ENCODE measurements at regions not wholly inside any gene's neighbourhood (a gene's known extent, or its start where the extent isn't known, plus 50 kb on each side); places are given as distances from the start of the nearest gene placed in this dataset.
"Not testable (repeated sequence)": the region's sequence is repeated elsewhere in the genome, so short reads cannot be mapped to it uniquely, and the experiment has no call there.

DNA sequence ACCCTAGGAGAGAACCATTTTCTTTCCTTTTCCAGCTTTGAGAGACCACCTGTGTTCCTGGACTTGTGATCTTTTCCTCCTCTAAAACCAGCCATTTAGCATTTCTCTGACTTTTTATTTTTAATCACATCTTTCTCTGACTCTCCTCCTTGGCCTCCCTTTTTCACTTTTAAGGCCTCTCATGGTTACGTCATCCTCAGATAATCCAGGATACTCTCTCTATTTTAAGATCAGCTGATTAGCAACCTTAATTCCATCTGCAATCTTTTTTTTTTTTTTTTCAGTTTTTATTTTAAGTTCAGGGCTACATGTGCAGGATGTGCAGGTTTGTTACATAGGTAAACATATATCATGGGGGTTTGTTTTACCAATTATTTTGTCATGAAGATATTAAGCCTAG is 54.0 kb downstream of the RFPL4B start:
- DNase-seq, result no peak

DNA sequence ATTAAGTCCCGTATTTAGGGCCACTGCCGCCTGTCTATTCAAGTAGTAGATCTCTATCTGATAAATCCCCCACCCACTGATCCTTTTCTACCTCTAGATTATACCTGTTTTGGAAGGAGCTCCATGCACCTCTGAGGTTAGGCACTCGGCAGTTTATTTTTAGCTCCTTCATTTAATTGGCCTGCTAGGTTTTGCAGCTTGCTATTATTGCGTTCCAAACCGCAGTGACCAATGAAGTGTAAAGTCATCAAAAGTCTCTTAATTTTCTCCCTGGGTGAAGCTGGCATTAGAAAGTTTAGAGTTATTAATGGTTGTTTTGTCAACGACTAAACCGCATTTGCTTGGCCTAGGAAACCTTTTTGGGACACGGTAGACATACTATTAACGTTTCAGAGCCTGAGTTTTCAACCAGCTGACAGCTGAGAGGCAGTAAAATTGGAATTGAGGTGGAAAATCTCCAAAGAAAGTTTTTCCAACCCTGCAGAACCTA is 60.0 kb downstream of the RFPL4B start:
- no peak for DNase-seq

DNA sequence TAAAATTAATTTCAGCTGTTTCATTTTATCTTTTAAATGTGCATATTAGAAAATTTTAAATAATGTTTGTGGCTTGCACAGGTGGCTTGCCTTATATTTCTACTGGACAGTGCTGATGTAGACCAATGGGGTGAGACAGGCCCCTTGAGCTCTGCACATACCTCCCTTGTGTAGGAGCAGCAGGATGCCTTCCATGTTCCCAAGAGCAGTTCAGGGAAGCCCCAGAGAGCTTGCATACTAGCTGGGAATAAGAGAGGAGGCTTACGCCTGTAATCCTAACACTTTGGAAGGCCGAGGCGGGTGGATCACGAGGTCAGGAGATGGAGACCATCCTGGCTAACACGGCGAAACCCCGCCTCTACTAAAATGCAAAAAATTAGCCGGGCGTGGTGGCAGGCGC is 61.4 kb downstream of the RFPL4B start:
- no peak for DNase-seq

DNA sequence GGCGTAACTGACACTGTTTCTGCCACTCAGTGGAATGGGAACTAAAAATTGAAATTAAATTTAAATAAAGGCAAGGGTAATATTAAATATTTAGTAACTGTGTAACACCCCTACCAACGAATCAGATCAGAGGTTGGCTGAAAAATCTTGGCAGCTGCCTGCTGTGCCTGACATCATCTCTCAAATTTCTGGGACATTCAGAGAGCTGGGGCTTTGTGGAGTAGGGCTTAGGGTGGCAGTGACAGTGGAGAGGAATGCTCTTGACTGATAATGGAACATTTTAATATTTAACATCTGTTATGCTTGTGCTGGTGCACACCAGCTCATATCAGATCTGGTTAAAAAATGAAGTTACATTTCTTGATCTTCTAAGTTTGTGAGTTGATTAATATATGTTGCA is 62.2 kb downstream of the RFPL4B start:
- DNase-seq, result no peak

DNA sequence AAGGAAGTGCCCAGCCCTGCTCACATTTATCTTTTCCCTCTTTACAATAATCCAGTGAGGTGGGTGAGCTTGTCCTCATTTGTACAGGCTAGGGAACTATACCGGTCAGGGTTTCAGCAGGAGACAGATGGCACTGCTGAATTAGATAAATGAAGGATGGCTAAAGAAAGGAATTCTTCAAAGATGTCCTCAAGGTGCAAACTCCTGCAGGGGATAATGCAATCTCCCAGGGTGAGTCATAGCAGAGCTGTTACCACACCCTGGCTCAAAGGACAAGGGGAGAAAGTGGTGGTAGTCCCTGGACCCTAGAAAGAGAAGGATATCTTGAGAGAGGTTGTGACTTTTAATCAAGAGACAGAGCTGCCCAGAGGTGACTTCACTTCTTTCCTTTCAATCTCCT is 66.7 kb downstream of the RFPL4B start:
- DNase-seq, result no peak

DNA sequence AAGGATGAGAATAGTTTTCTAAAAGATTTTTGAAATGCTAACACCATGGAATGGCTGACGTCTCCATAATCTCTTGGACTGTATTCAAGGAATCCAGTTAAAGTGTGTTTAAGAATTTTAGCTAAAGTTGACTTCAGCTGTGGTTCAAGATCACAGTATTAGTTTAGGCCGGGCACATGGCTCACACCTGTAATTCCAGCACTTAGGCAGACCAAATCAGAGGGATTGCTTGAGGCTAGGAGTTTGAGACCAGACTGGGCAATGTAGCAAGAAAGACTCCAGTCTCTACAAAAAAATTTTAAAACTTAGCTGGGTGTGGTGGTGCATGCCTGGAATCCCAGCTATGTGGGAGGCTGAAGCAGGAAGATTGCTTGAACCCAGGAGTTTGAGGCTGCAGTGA is 68.2 kb downstream of the RFPL4B start:
- no peak for DNase-seq

DNA sequence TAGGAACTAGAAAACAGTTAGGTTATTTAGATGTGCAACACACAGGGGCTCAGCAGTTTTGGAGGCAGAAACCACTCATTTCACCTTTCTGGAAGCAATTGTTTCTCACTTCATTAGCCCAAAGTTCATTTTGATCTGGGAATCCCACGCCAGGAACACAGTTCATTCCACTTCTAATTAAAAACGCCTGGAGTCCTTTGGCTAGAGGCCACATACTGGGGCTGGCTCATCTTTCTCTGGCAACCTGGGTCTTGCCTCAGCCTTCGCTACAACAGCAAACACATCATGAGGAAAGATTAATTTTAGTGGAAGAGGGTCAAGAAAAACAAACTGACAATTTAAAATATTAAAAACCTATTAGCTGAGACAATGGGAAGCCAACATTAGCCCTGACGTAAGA is 69.7 kb downstream of the RFPL4B start:
- no peak for DNase-seq

DNA sequence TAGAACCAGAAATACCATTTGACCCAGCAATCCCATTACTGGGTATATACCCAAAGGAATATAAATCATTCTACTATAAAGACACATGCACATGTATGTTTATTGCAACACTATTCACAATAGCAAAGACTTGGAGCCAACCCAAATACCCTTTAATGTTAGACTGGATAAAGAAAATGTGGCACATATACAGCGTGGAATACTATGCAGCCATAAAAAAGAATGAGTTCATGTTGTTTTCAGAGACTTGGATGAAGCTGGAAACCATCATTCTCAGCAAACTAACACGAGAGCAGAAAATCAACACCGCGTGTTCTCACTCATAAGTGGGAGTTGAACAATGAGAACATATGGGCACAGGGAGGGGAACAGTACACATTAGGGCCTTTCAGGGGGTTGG is 79.9 kb downstream of the RFPL4B start:
- not testable (repeated sequence) for DNase-seq

DNA sequence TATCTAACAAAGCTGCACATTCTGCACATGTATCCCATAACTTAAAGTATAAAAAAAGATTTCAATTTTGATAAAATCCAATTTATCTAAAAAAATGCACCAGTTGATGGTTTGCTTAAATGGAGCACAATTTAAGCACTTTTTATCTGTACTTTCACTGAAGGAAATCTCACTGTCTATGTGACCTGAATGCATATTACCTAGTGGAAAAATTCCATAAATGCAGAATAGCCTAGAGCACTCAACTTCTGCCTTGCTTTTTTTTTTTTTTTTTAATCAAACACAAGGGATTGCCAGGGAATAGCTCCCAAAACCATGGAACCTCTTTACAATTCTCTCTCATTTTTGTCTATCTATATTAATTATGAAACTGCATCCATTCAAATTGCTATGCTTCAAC is 80.4 kb downstream of the RFPL4B start:
- no peak for DNase-seq

DNA sequence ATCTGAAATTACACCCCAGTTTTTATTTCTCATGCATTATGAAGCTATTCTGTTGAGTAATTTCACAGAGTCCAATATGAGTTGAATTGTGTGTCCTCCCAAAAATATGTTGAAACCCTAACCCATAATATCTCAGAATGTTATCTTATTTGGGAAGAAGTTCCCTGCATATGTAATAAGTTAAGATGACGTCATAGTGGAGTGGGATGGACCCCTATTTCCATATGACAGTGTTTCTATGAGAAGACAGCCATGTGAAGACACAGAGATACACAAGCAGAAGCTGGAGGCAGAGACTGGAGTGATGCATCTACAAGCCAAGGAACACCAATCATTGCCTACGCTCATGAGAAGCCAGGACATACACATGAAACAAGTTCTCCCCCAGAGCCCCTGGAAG is 81.3 kb downstream of the RFPL4B start:
- no peak for DNase-seq

DNA sequence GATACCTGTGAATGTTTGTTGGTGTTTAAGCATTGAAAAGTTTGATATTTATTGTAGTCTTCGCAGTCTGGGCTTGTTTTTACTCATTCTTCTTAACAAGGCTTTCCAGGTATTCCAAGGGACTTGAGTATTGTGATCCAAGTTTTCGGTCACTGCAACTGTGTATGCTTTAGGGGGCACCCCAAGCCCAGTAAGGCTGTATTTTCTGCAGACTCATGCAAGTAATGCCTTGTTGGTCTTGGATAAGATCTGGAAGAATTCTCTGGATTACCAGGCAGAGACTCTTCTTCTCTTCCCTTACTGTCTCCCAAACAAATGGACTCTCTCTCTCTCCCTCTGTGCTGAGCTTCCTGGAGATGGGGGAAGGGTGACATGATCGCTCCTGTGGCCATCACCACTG is 82.1 kb downstream of the RFPL4B start:
- DNase-seq, result no peak

DNA sequence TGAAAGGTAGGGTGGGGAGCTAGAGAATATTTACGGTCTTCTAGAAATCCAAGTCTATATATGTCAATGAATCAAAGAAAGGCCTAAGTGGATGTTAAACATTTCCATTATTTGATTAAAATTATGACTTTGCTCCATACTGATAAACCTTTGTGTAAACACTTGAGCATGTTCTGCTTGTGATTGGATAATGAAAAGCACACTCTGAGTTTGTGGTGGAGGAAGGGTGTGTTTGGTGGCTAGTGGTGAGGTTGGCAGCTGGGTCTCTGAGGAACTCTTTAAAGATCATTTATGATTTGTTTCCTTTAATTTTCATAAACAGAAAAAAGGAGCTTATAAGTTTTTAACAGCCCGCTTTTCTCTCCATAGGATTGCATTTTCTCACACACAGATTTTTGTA is 84.7 kb downstream of the RFPL4B start:
- DNase-seq, result no peak

DNA sequence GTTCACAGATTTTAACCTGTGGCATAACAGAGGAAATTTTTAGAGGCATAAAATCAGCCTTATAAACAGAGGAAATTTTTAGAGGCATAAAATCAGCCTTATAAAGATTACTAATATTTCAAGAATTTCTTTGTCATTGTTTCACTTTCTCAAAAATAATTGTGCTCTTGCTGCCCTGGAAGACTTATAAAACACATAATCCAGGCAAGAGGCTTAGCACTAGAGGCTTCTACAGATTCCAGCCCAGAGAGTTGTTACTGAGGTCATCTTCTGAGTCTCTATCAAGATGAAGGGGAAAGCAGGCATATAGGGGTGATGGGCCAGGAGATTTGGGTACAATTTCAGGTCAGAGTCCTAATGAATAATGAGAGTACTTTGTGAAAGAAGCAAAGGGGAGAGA is 85.7 kb downstream of the RFPL4B start:
- no peak for DNase-seq

DNA sequence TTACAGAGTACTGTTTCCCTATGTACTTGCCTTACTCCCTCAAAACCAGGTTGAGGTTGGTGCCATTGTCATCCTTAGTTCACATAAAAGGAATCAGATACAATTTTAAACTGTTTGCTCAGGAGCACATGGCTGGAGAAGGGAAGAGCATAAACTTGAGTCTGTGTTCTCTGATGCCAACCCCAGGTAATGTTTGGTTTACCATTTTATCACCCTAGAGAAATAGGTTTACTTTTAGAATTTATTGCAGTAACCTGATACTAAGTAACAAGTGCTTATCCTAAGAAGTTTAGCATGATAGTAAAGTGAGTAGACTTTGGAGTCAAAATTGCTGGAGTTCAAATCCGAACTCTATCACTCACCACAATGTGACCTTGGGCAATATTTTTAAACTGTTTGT is 86.3 kb downstream of the RFPL4B start:
- no peak for DNase-seq

DNA sequence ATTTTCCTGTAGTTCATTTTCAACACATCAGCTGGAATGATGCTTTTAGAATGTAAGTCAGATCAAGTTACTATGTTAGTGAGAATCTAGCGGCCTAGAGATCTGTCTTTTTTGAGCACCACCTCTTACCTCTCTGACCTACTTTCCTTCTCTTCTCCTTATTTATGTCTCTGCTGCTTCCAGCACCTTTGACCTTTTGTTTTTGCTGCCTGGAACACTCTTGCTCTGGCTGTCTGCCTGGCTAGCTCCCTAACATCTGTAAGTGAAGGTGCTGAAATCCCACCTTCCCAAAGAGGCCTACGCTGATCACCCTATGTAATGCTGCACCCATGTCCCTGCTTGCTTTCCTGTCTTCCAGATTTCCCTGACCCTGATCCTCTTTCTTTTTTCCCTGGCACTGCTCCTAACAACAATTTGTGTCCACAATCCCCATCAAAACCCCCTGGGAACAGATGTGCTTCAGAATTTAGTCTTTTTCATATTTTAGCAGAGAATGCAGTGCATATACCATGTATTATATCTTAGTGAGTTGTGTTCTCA is 87.8 kb downstream of the RFPL4B start:
- no peak for DNase-seq

DNA sequence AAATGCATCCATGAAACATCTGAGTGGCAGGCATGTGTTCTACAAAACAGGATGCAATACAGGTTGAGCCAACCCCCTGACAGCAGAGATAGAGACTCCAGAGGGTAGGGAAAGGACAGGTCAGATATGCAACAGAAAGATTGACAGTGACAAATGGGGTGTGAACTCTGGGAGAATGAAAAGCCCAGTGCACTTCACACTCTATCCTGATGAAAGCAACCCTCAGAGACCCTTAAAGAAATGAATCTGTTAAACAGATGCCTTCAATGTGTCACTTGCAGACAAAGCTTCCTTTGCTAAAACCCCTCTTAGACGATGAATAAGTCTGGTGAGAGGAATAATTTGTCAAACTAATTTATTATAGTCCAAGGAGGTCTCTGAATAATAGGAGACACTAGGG is 89.9 kb downstream of the RFPL4B start:
- DNase-seq, result no peak

DNA sequence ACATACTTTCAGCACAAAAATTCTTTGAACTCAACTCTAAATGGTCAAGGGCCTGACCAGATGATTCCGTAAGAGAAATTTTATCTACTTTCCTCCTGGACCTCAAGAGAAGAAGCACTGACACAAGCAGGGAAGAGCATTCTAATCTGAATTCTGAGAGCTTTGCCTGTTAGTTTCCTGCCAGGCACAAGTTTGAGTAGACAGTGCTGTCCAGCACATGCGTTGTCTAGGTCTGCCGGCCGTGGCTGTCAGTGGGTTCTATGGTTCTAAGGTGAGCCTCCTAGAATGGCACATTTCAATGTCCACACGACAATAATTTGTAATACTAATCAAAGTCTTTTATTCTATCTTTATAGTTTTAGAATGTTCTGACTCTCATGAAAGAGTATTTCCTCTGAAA is 91.9 kb downstream of the RFPL4B start:
- no peak for DNase-seq

DNA sequence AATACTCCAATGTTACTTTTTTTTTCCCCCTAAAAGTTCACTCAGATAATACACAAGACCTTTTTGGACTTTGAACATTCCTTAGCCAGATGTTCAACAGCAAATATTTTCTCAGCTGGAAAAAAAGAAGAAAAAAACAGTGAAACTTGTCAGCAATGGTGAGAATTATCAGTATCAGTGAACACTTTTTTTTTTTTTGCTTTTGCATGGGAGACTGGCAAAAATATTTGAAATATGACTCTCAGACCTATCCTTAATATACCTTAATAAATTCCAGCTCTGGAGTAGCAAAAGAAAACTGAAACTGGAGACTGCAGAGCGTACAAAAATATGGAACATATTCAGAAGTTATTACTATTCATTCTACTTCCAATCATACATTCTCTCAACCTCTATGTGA is 92.3 kb downstream of the RFPL4B start:
- no peak for DNase-seq

DNA sequence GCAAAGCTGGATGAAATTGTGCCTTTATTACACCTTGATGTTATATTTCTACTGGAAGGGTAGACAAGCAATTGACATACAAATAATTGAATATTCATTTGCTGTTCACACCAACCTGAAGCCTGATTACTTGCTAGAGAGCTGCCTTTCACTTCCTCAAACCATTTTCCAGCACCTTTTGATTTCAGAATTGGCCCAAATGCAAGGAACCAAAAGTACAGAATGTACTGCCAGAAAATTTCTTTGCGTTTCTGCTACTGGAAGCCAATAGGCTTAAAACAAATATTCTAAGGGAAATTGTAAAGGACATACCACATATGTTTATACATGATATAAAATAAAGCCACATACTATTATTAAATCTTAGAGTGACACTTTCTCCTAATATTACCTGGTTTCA is 94.5 kb downstream of the RFPL4B start:
- DNase-seq, result no peak

DNA sequence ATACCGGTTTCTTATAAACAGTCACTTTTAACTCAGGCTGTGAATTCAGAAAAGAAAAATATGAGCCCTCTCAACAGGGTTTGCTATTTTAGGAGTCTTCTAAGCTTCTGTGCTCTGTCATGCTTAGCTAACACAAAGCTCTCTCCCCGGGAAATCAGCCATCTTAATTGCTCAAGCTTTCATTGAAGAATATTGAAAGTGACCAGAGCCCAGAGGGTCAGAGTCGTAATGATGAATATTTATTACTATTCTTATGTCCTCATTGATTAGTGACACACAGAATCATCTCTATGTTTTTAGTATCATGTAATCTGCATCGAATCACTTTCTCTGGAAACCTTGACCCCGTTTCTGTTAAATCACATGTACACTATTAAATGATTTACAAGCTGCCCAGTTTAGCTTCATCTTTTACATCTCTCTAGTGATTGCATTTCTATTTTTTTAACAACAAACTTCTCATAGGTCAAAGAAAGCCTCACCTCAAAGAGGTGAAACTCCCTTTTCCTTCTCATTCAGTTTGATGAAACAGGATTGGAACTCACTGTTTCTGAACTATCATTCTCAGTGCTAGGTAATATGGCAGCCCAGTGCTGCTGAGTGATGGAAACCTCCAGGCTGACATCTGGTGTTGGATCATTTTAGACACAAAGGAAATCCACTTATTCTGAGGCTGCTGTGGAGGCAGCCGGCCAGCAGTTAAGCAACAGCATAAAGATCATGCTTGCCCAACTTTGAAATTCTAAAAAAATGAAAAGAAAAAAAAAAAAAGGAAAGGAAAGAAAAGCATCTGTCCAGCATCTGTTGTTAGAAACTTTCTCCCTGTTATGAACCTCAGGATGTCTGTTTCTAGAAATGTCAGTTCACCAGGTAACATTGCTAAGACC is 96.3 kb downstream of the RFPL4B start:
- peak; percentile 1 for DNase-seq

DNA sequence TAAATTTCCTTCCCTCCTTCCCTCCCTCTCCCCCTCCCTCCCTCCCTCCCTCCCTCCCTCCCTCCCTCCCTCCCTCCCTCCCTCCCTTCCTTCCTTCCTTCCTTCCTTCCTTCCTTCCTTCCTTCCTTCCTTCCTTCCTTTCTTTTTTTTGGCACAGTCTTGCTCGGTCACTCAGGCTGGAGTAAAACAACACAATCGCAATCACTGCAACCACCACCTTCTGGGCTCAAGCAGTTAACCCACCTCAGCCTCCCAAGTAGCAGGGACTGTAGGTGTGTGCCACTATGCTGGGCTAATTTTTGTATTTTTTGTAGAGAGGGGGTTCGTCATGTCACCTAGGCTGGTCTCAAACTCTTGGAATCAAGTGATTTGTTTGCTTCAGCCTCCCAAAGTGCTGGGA is 101.7 kb downstream of the RFPL4B start:
- DNase-seq, result not testable (repeated sequence)

DNA sequence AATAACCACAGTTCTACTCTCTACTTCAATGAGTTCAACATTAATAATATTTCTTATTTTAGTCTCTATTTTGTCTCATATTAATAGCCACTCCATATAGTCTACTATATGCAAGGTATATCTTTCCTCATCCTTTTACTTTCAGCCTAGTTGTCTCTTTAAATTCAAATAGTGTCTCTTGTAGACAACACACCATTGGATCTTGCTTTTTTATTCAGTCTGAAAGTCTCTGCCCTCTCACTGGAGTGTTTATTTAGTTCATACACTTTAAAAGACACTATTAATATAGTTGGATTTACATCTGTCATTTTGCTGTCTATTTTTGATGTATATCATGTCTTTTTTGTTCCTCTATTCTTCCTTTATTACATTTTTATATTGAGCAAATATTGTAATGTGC is 103.5 kb downstream of the RFPL4B start:
- DNase-seq, result no peak

DNA sequence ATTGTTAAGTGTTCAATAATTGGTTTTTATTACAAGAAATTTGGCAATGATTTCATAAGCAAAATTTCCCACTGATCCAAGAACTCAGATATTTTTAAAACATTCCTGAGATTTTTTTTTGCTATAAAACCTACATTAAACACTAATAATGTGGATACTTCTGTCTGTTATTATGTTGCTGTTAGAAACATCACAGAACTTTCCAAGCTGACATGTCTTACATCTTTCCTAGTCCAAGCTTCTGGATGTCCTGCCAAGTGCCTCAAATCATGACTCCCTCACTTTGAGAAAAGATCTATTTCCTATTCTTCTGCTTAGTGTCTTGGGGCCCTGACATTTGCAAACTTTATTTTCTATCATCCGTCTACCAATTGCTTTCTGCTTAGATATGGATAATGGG is 110.8 kb downstream of the RFPL4B start:
- no peak for DNase-seq

DNA sequence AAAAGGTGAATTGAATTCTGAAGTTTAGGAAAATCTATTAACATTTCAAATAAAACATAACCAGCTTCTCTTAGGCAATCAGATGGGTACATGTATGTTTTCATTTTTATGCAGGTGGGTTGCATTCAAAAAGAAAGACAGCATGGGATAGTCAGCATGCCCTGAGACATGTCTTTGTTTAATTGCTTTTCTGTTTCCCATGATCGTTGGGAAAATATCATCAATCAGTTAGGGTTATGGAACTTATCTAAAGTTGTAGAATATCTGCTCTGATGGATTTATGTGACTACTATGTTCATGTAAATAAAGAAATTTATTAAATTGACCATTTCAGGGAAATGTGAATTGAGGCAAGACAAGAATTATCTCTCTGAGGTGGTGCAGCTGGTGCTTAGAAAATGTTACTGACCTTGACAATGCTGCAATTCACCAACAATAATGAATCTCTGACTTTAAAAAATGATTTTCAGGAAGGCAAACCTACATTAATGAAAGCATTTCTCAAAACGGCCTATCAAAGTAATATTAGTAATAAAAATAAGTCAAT is 112.7 kb downstream of the RFPL4B start:
- no peak for DNase-seq

Measured in NCI-H69 (cell line).